ENCODE measurements at regions not wholly inside any gene's neighbourhood (a gene's known extent, or its start where the extent isn't known, plus 50 kb on each side); places are given as distances from the start of the nearest gene placed in this dataset.

- TF ChIP-seq CTCF (conservative IDR thresholded peaks at IDR 0.05; ENCODE audit: low read length) (no peak), EZH2phosphoT487 (IDR thresholded peaks at IDR 0.05; ENCODE audit: borderline replicate concordance, low read depth, low read length) (no peak)
Measured at GRCh38 chr1:163406772-163407171, 85.0 kb downstream of the NUF2 start.
